PFSK-1 (cell line): ENCODE measurements at regions not wholly inside any gene's neighbourhood (a gene's known extent, or its start where the extent isn't known, plus 50 kb on each side); places are given as distances from the start of the nearest gene placed in this dataset.

Experiments
- FOXP2 ChIP-seq: optimal IDR thresholded peaks from 2 replicates; pipeline ENCODE3; 2011; ENCODE audit warnings: borderline replicate concordance, control low read depth, inconsistent platforms; ENCODE audit not compliant: insufficient read depth; ENCODE audit errors: extremely low read length, extremely low read depth
- POLR2AphosphoS5 ChIP-seq: IDR thresholded peaks from 2 replicates; pipeline ENCODE4 v1.6.1; 2012; ENCODE audit warnings: low read depth, mild to moderate bottlenecking, control low read depth, low read length, moderate library complexity
- REST ChIP-seq, 2 experiments: IDR thresholded peaks; 2 replicates each; pipeline versions ENCODE4 v1.6.1 to v1.8.0; 2011 to 2012; ENCODE audit warnings: low read depth in 2 of 2, low read length in 2 of 2, control low read depth in 1 of 2, inconsistent platforms in 1 of 2, mild to moderate bottlenecking in 1 of 2, moderate library complexity in 1 of 2; ENCODE audit not compliant: insufficient read depth in 1 of 2
- SIN3A ChIP-seq: IDR thresholded peaks from 2 replicates; pipeline ENCODE4 v1.6.1; 2012; ENCODE audit warnings: mild to moderate bottlenecking, low read length, moderate library complexity, borderline replicate concordance; ENCODE audit not compliant: insufficient read depth
- TAF1 ChIP-seq: IDR thresholded peaks from 2 replicates; pipeline ENCODE4 v1.6.1; 2012; ENCODE audit warnings: low read length, control low read depth, borderline replicate concordance; ENCODE audit not compliant: insufficient read depth

GRCh38 chr5:93209476-93209875, 371.5 kb downstream of the NR2F1-AS1 start:
- no peak for TF ChIP-seq TAF1
- TF ChIP-seq POLR2AphosphoS5, result no peak
- no peak for TF ChIP-seq SIN3A
- TF ChIP-seq FOXP2, result no peak
- no peak for TF ChIP-seq REST (IDR thresholded peaks at IDR 0.05; ENCODE audit: insufficient read depth in 1 of 2, low read depth in 2 of 2, low read length in 2 of 2)

- no peak for TF ChIP-seq FOXP2
- no peak for TF ChIP-seq SIN3A
- TF ChIP-seq TAF1, result no peak
- no peak for TF ChIP-seq REST (IDR thresholded peaks at IDR 0.05; ENCODE audit: insufficient read depth in 1 of 2, low read depth in 2 of 2, low read length in 2 of 2)
- TF ChIP-seq POLR2AphosphoS5, result no peak
Observed at GRCh38 chr5:93208141-93208751, 372.8 kb downstream of the NR2F1-AS1 start.

- TF ChIP-seq TAF1, result no peak
Observed at GRCh38 chr5:93206203-93206602, 374.8 kb downstream of the NR2F1-AS1 start.

GRCh38 chr5:93201061-93201460, 380.0 kb downstream of the NR2F1-AS1 start:
- TF ChIP-seq SIN3A (no peak), TAF1 (no peak), POLR2AphosphoS5 (no peak), REST (IDR thresholded peaks at IDR 0.05; ENCODE audit: insufficient read depth in 1 of 2, low read depth in 2 of 2, low read length in 2 of 2) (no peak), FOXP2 (no peak)

GRCh38 chr5:93196986-93197385, 384.0 kb downstream of the NR2F1-AS1 start:
- TF ChIP-seq TAF1, result no peak
- no peak for TF ChIP-seq SIN3A
- no peak for TF ChIP-seq FOXP2
- TF ChIP-seq POLR2AphosphoS5, result no peak
- no peak for TF ChIP-seq REST (IDR thresholded peaks at IDR 0.05; ENCODE audit: insufficient read depth in 1 of 2, low read depth in 2 of 2, low read length in 2 of 2)
